IMR-90 (cell line): ENCODE measurements at regions not wholly inside any gene's neighbourhood (a gene's known extent, or its start where the extent isn't known, plus 50 kb on each side); places are given as distances from the start of the nearest gene placed in this dataset.

Experiments used
- ATAC-seq: fragments of 200-7000 bp; cut with Tn5 transposase; 2 replicates; pipeline ENCODE4 v1.9.1; 2020; ENCODE audit warnings: low read depth, mild to moderate bottlenecking, moderate library complexity
- BruUV-seq: library from RNA; stranded (reverse); fragments of 400-500 nt; replicated peaks from 2 replicates; lab custom pipeline; 2021; lab: Mats Ljungman, UMichigan
- CTCF ChIA-PET: fragments of 300-600 bp; formaldehyde crosslinking; extraction: SDS; loops from one replicate; lab custom pipeline; 2021; ENCODE audit warnings: antibody characterized with exemption; lab: Yijun Ruan, JAX
- POLR2A ChIA-PET: fragments of 300-600 bp; sonication (Branson Sonifier 250); formaldehyde crosslinking; loops from one replicate; lab custom pipeline; 2022; ENCODE audit warnings: antibody characterized with exemption; ENCODE audit not compliant: unreplicated experiment; lab: Charles Lee
- DNase-seq: peaks from one replicate; pipeline ENCODE4 v3.0.0; 2013
- H2AFZ ChIP-seq: replicated peaks from 2 replicates; pipeline ENCODE3; 2013; ENCODE audit warnings: low read length, mild to moderate bottlenecking; ENCODE audit not compliant: poor library complexity
- H2AK5ac ChIP-seq: 2 replicates; pipeline ENCODE4 v1.6.1; 2013; ENCODE audit warnings: low read depth, low read length, inconsistent platforms
- H2AK9ac ChIP-seq: replicated peaks from 2 replicates; pipeline ENCODE3; 2013; ENCODE audit warnings: mild to moderate bottlenecking, low read depth, low read length, moderate library complexity; ENCODE audit not compliant: poor library complexity
- H2BK120ac ChIP-seq: 2 replicates; pipeline ENCODE4 v1.6.1; 2013; ENCODE audit warnings: low read depth, low read length, inconsistent platforms
- H2BK15ac ChIP-seq: 3 replicates; pipeline ENCODE4 v1.6.1; 2013; ENCODE audit warnings: low read depth, low read length, inconsistent platforms
- H2BK20ac ChIP-seq: 2 replicates; pipeline ENCODE4 v1.6.1; 2013; ENCODE audit warnings: low read depth, mild to moderate bottlenecking, inconsistent platforms, low read length, moderate library complexity
- H2BK5ac ChIP-seq: 2 replicates; pipeline ENCODE4 v1.6.1; 2013; ENCODE audit warnings: mild to moderate bottlenecking, low read depth, low read length, inconsistent platforms; ENCODE audit not compliant: poor library complexity, severe bottlenecking
- H3K14ac ChIP-seq: replicated peaks from 2 replicates; pipeline ENCODE4 v1.6.1; 2013; ENCODE audit warnings: low read depth, low read length, inconsistent platforms
- H3K18ac ChIP-seq: 2 replicates; pipeline ENCODE4 v1.6.1; 2013; ENCODE audit warnings: low read depth, low read length, control low read depth
- H3K23ac ChIP-seq: 2 replicates; pipeline ENCODE4 v1.6.1; 2013; ENCODE audit warnings: low read depth, low read length, inconsistent platforms
- H3K27ac ChIP-seq: 2 replicates; pipeline ENCODE4 v1.5.1; 2013; ENCODE audit warnings: mild to moderate bottlenecking, control low read depth, low read length; ENCODE audit not compliant: insufficient read depth
- H3K27me3 ChIP-seq: 2 replicates; pipeline ENCODE4 v1.6.1; 2013; ENCODE audit warnings: low read length; ENCODE audit not compliant: control insufficient read depth, insufficient read depth
- H3K36me3 ChIP-seq: 2 replicates; pipeline ENCODE4 v1.6.1; 2013; ENCODE audit warnings: low read length, mixed read lengths; ENCODE audit not compliant: control insufficient read depth, insufficient read depth
- H3K4ac ChIP-seq: 2 replicates; pipeline ENCODE4 v1.6.1; 2013; ENCODE audit warnings: low read depth, low read length, inconsistent platforms
- H3K4me1 ChIP-seq: 2 replicates; pipeline ENCODE4 v1.6.1; 2013; ENCODE audit warnings: low read length, mixed read lengths; ENCODE audit not compliant: control insufficient read depth, insufficient read depth
- H3K4me2 ChIP-seq: 2 replicates; pipeline ENCODE4 v1.6.1; 2013; ENCODE audit warnings: low read depth, mild to moderate bottlenecking, control low read depth, low read length, moderate library complexity
- H3K4me3 ChIP-seq: 2 replicates; pipeline ENCODE4 v1.5.1; 2013; ENCODE audit warnings: low read depth, mild to moderate bottlenecking, control low read depth, low read length, moderate library complexity; ENCODE audit not compliant: insufficient read depth
- H3K56ac ChIP-seq: 2 replicates; pipeline ENCODE4 v1.6.1; 2013; ENCODE audit warnings: low read length, inconsistent platforms; ENCODE audit not compliant: insufficient read depth; ENCODE audit errors: extremely low read depth
- H3K79me1 ChIP-seq, 2 experiments: 2 replicates each; pipeline ENCODE4 v1.6.1; 2013; ENCODE audit warnings: low read length in 2 of 2, inconsistent platforms in 1 of 2, low read depth in 1 of 2
- H3K9ac ChIP-seq: 2 replicates; pipeline ENCODE4 v1.6.1; 2013; ENCODE audit warnings: low read depth, low read length, control low read depth
- H3K9me1 ChIP-seq: 2 replicates; pipeline ENCODE4 v1.6.1; 2013; ENCODE audit warnings: low read length, inconsistent platforms; ENCODE audit not compliant: insufficient read depth
- H3K9me3 ChIP-seq: 2 replicates; pipeline ENCODE4 v1.6.1; 2013; ENCODE audit warnings: low read length; ENCODE audit not compliant: control insufficient read depth, insufficient read depth
- H4K20me1 ChIP-seq: 2 replicates; pipeline ENCODE4 v1.6.1; 2013; ENCODE audit warnings: low read length, inconsistent platforms; ENCODE audit not compliant: insufficient read depth
- H4K5ac ChIP-seq: 2 replicates; pipeline ENCODE4 v1.6.1; 2013; ENCODE audit warnings: mild to moderate bottlenecking, low read depth, low read length, control low read depth
- H4K8ac ChIP-seq, 2 experiments: 2 replicates each; pipeline ENCODE4 v1.6.1; 2013; ENCODE audit warnings: low read depth in 2 of 2, low read length in 2 of 2, control low read depth in 1 of 2, inconsistent platforms in 1 of 2
- H4K91ac ChIP-seq: 2 replicates; pipeline ENCODE4 v1.6.1; 2013; ENCODE audit warnings: low read depth, low read length, inconsistent platforms; ENCODE audit not compliant: insufficient read depth
- CEBPB ChIP-seq: IDR thresholded peaks from 2 replicates; pipeline ENCODE4 v1.6.1; 2012; ENCODE audit warnings: low read depth, low read length, improper control_type of control experiment
- USF2 ChIP-seq: fragments of 150-350 bp; IDR thresholded peaks from 2 replicates; pipeline ENCODE4 v1.6.1; 2017; ENCODE audit warnings: mild to moderate bottlenecking, antibody characterized with exemption, low read length, low read depth
- WGBS, 2 experiments: methylation state at CpG; one replicate each; pipeline versions ENCODE4 v1.1.5 to v1.1.7; 2013; ENCODE audit warnings: missing lambda C conversion rate in 2 of 2; ENCODE audit not compliant: insufficient read length in 1 of 2; ENCODE audit errors: extremely low coverage in 2 of 2; 5-methylcytosine and 5-hydroxymethylcytosine counted together
- dilution Hi-C: fragments of 300-500 bp; cut with HindIII; formaldehyde crosslinking; loops from one replicate; pipeline ENCODE4 v1.14.3; 2018; ENCODE audit warnings: low sequenced_read_pairs; ENCODE audit not compliant: unreplicated experiment
- in situ Hi-C: fragments of 300-500 bp; cut with MboI; formaldehyde crosslinking; loops from 3 replicates; pipeline ENCODE4 v1.14.3; 2019; ENCODE audit warnings: low sequenced_read_pairs, inconsistent platforms, mixed read lengths
- intact Hi-C: fragments of 100-400 bp; cut with micrococcal nuclease; formaldehyde crosslinking; loops from 2 replicates; pipeline ENCODE4 v1.10.0; 2022

DNA sequence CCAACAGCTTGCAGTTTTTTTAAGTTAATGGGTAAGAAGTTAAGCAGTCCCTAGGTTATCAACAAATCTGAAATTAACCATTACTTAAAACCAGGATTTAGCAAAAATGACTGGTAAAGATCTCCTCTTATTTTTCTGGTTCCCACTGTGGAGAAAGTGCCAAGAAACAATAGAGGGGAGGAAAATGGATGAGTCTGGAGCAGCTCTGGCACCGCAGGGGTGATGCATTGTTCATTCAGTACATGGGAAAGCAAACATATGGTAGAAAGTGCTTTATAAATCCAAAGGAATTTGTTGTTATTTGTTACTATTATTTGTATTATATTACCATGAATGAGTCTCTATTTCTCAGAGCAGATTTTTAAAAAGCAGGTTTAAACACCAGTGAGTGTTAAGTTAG is 92.2 kb downstream of the DYRK2 start:
- Histone ChIP-seq H3K14ac (no peak overlapping the region), H3K4ac (0 out of 2 replicates have a peak overlapping the region, but pooled peaks have one; percentile 33), H2AK9ac (no peak overlapping the region), H3K56ac (no peak overlapping the region), H3K79me1 (no peaks in the 10 kb centered on the region), H3K4me3 (no peak overlapping the region), H3K9me3 (no peaks in the 10 kb centered on the region), H2BK120ac (no peak overlapping the region), H3K9me1 (no peaks in the 10 kb centered on the region), H2AK5ac (no peak overlapping the region), H4K8ac (no peak overlapping the region), H4K91ac (no peak overlapping the region), H2BK5ac (no peak overlapping the region), H3K27me3 (no peaks in the 10 kb centered on the region), H3K18ac (no peak overlapping the region; the same call in 1 of the 2 replicates), H2BK20ac (no peak overlapping the region), H2BK15ac (no peak overlapping the region), H3K36me3 (no peaks in the 10 kb centered on the region), H3K23ac (0 out of 2 replicates have a peak overlapping the region, but pooled peaks have one; percentile 49), H4K20me1 (no peaks in the 10 kb centered on the region), H3K4me2 (no peak overlapping the region), H3K9ac (no peak overlapping the region), H3K4me1 (peaks cover 4% of the 10 kb centered on the region), H3K27ac (no peak overlapping the region), H4K5ac (no peak overlapping the region), H2AFZ (no peak overlapping the region)
- WGBS, 2 experiments, result no CpG with 5 or more reads among the region's 1 CpG
- dilution Hi-C loops, result no loop called here
- ChIA-PET CTCF (no interaction called here), POLR2A (no interaction called here)
- TF ChIP-seq CEBPB (no peak), USF2 (no peak)
- BruUV-seq, result no TSS peak
- DNase-seq, result no peak
- in situ Hi-C loops, result no loop called here
- intact Hi-C loops, result no loop called here
- no peak for ATAC-seq
